KMS-11 (cell line): ENCODE measurements at regions not wholly inside any gene's neighbourhood (a gene's known extent, or its start where the extent isn't known, plus 50 kb on each side); places are given as distances from the start of the nearest gene placed in this dataset.

ENCODE experiments used
- H2AFZ ChIP-seq: fragments of 200-600 bp; sonication (generic); 2 replicates; pipeline ENCODE4 v1.6.1; 2016; ENCODE audit warnings: antibody characterized with exemption, mixed run types, low read depth
- H3K27ac ChIP-seq: fragments of 200-600 bp; sonication (generic); 2 replicates; pipeline ENCODE4 v1.6.1; 2016; ENCODE audit warnings: mild to moderate bottlenecking, mixed run types
- H3K27me3 ChIP-seq: fragments of 200-600 bp; sonication (generic); 2 replicates; pipeline ENCODE4 v1.6.1; 2017; ENCODE audit warnings: mild to moderate bottlenecking, low read depth, mixed run types, moderate library complexity; ENCODE audit not compliant: insufficient read depth
- H3K36me3 ChIP-seq: fragments of 200-600 bp; sonication (generic); 2 replicates; pipeline ENCODE4 v1.6.1; 2017; ENCODE audit warnings: mild to moderate bottlenecking, mixed run types; ENCODE audit not compliant: insufficient read depth
- H3K4me1 ChIP-seq: fragments of 200-600 bp; sonication (generic); 2 replicates; pipeline ENCODE4 v1.6.1; 2016; ENCODE audit warnings: mild to moderate bottlenecking, low read depth, mixed run types; ENCODE audit not compliant: poor library complexity, severe bottlenecking
- H3K4me2 ChIP-seq: fragments of 200-600 bp; sonication (generic); 2 replicates; pipeline ENCODE4 v1.7.0; 2016; ENCODE audit warnings: mild to moderate bottlenecking, mixed run types
- H3K4me3 ChIP-seq: fragments of 200-600 bp; sonication (generic); IDR thresholded peaks from 2 replicates; pipeline ENCODE4 v1.6.1; 2017; ENCODE audit warnings: low read depth, low read length, mixed read lengths; ENCODE audit not compliant: insufficient read depth
- H3K79me2 ChIP-seq: fragments of 200-600 bp; sonication (generic); 2 replicates; pipeline ENCODE4 v1.6.1; 2016; ENCODE audit warnings: low read depth, mixed run types; ENCODE audit not compliant: insufficient read depth
- H3K9ac ChIP-seq: fragments of 200-600 bp; sonication (generic); 2 replicates; pipeline ENCODE4 v1.6.1; 2016; ENCODE audit warnings: mild to moderate bottlenecking, mixed run types
- H4K20me1 ChIP-seq: fragments of 200-600 bp; sonication (generic); 2 replicates; pipeline ENCODE4 v1.6.1; 2016; ENCODE audit warnings: mild to moderate bottlenecking, mixed run types; ENCODE audit not compliant: insufficient read depth
- CTCF ChIP-seq: fragments of 200-600 bp; sonication (generic); conservative IDR thresholded peaks from 2 replicates; pipeline ENCODE4 v1.6.1; 2017; ENCODE audit warnings: low read depth, mild to moderate bottlenecking, antibody characterized with exemption, low read length, moderate library complexity, mixed read lengths

- no peak overlapping the region for H2AFZ ChIP-seq
- H3K27ac ChIP-seq: no peak overlapping the region
- H4K20me1 ChIP-seq: no peaks in the 10 kb centered on the region
- H3K9ac ChIP-seq: no peak overlapping the region
- H3K27me3 ChIP-seq: no peaks in the 10 kb centered on the region
- H3K36me3 ChIP-seq: no peaks in the 10 kb centered on the region
- no peaks in the 10 kb centered on the region for H3K79me2 ChIP-seq
- no peaks in the 10 kb centered on the region for H3K4me1 ChIP-seq
- no peak overlapping the region for H3K4me3 ChIP-seq
- no peak for TF ChIP-seq CTCF
- H3K4me2 ChIP-seq: no peak overlapping the region
These were observed 193.1 kb downstream of the ICE1 start for GRCh38 chr5:5615569-5615968.

- Histone ChIP-seq H3K4me3 (no peak overlapping the region), H3K4me2 (no peak overlapping the region), H3K79me2 (no peaks in the 10 kb centered on the region), H3K27me3 (no peaks in the 10 kb centered on the region), H3K27ac (no peak overlapping the region), H3K9ac (no peak overlapping the region), H3K36me3 (no peaks in the 10 kb centered on the region), H2AFZ (no peak overlapping the region), H4K20me1 (no peaks in the 10 kb centered on the region), H3K4me1 (no peaks in the 10 kb centered on the region)
- TF ChIP-seq CTCF: no peak
These were observed 190.9 kb downstream of the ICE1 start for GRCh38 chr5:5613261-5613990.

- Histone ChIP-seq H3K79me2 (no peaks in the 10 kb centered on the region), H3K27me3 (no peaks in the 10 kb centered on the region), H3K4me3 (no peak overlapping the region), H4K20me1 (no peaks in the 10 kb centered on the region), H3K9ac (no peak overlapping the region), H3K4me1 (no peaks in the 10 kb centered on the region), H2AFZ (no peak overlapping the region), H3K27ac (no peak overlapping the region), H3K4me2 (no peak overlapping the region), H3K36me3 (no peaks in the 10 kb centered on the region)
- no peak for TF ChIP-seq CTCF
These were observed 189.6 kb downstream of the ICE1 start for GRCh38 chr5:5612096-5612495.

GRCh38 chr5:5609935-5610334 lies 187.5 kb downstream of the ICE1 start:
- H3K79me2 ChIP-seq: no peaks in the 10 kb centered on the region

More at GRCh38 chr5:5609935-5610334, 187.5 kb downstream of the ICE1 start:
- TF ChIP-seq CTCF: no peak
- Histone ChIP-seq H2AFZ (no peak overlapping the region), H3K9ac (no peak overlapping the region), H3K36me3 (no peaks in the 10 kb centered on the region), H3K4me2 (no peak overlapping the region), H3K4me3 (no peak overlapping the region), H4K20me1 (no peaks in the 10 kb centered on the region), H3K27me3 (no peaks in the 10 kb centered on the region), H3K4me1 (no peaks in the 10 kb centered on the region), H3K27ac (no peak overlapping the region)
